ENCODE measurements at regions not wholly inside any gene's neighbourhood (a gene's known extent, or its start where the extent isn't known, plus 50 kb on each side); places are given as distances from the start of the nearest gene placed in this dataset.

- no peak for TF ChIP-seq CTCF (IDR thresholded peaks at IDR 0.05)
- no peak for TF ChIP-seq POLR2A (IDR thresholded peaks at IDR 0.05)
These were observed 396.3 kb downstream of the LIG4 start for GRCh38 chr13:107819071-107819470.
